HG03159 (cell line): ENCODE measurements at regions not wholly inside any gene's neighbourhood (a gene's known extent, or its start where the extent isn't known, plus 50 kb on each side); places are given as distances from the start of the nearest gene placed in this dataset.

ENCODE experiments used
- ATAC-seq: cut with Tn5 transposase; IDR thresholded peaks from one replicate; pipeline ENCODE4 v1.9.1; 2021; ENCODE audit warnings: mild to moderate bottlenecking, moderate library complexity; ENCODE audit not compliant: unreplicated experiment

DNA sequence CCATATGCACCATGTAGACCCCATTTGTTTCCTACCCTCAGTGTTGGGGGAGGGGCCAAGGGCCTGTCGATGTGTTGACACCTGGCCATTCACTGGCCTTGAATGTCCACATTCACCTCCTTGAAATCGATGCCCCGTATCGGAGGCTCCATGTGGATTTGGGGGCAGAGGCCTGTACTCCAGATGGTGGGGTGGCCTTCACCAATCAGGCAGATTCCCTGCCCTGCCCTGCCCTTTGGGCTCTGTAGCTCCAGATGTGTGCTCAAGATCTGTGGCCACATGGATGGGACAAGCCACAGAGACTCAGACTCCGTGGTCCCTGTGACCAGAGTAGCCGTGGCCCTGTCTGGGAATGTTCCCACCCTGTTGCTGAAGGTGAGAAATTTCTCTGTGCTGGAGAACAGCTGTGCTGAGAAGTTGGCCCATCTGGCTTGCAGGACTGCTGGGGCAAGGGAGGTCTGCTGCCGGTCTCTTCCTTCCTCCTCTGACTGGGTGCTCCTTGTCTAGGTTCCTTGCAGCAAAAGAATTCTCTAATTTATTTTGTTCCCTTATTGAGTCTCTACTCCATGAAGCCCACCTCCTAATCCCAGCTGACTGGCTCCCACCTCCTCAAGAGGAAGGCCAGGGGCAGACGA is 221.3 kb downstream of the SEC14L1 start:
- ATAC-seq = no peak

DNA sequence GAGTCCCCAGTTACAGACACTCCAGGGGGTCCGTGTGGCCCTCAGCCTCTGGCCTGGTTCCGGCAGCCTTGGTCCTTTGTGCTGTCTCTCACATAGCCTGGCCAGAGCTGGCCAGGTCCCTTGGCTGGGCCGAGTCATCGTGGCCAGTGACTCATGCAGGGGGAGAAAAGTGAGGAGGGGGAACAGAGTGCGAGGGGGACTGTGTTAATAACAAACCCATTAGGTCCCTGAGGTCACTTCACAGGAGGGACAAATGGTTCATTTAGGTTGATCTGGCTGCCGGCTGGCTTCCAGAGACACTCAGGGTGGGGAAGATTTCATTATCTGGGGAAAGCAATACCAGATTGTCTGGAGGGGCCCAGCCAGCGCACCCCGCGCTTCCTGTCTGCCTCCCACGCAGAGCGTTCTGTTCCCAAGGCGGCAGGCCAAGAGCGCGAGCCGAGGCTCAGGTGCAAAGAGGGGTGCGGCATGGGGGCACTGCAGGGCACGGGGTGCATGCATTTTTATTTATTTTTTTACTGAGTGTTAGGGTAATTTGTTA is 223.1 kb downstream of the SEC14L1 start:
- no peak for ATAC-seq

DNA sequence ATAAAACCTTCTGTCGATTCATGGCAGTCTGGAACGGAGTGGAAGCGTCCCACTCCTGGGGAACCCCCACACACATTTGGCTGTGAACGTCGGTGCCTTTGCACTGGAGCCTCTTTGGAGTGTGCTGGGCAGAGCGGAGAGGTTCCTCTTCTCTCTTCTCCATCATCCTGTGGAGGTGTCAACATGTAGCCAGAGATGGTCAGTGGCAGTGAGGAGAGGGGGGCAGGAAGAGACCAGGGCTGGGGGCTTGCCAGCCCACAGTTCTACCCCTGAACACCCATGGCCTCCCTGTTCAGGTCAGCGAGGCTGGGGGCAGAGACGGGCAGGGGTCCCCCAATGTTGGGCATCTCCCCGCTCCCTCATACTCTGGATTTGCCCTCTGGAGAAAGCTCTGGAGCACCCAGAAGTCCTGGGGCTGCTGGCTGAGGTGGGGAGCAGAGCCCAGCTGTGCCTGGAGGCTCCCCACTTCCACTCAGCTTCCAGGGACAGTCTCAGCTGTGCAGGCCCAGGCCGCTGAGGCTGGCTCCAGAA is 223.7 kb downstream of the SEC14L1 start:
- no peak for ATAC-seq

DNA sequence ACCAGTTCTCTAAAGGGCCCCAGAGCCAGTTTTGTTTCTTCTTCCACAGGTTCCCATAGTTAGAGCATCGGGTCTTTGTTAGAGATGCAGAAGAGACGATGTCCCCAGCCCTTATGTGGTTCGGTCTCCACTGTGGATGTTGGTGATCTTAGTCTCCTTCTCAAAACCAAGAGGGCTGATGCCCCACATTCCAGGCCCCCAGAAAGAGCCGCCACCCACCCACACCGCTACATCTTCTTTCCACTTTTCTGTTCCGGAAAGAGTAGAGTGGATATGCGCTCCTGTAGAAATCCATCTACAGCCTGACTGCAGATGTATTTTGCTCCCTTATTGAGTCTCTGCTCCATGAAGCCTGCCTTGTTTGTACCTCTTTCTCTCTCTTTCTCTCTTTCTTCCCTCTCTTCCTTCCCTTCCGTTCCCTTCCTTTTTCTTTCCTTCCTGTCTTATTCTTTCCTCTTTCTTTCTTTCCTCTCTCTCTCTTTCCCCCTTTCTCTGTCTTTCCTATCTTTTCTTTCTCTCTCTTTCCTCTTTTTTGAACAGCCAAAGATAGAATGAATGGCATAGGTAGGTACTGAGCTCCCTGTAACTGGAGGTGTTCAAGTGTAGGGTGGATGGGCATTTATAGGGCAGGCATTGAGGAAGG is 224.3 kb downstream of the SEC14L1 start:
- no peak for ATAC-seq

DNA sequence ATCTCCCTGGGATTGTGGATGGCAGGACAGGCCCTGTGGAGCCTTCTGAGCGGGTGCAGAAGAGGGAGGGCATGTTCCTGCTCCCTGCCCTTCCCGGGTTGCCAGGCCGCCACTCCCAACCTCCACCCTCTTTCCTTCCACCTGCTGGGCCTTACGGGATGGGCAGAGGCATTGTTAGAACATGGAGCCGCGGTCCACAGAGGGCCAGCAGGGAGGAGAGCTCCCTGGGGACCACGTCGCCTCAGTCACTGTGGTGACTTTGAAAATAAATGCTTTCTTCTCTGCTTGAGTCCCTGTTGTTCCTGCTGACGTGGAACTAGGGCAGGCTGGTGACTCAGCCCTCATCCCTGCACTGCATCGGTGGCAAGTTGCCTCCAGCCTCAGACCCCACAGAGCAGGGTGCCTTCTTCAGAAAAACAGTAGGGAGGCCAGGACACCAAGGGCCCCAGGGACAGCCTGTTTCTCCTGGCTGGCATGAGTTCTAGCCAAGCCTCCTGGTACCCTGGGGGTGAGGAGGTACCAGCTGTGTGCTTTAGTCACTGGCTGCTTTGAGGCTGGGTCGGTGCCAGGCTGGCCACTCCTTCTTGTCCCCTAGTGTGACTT is 224.9 kb downstream of the SEC14L1 start:
- no peak for ATAC-seq

DNA sequence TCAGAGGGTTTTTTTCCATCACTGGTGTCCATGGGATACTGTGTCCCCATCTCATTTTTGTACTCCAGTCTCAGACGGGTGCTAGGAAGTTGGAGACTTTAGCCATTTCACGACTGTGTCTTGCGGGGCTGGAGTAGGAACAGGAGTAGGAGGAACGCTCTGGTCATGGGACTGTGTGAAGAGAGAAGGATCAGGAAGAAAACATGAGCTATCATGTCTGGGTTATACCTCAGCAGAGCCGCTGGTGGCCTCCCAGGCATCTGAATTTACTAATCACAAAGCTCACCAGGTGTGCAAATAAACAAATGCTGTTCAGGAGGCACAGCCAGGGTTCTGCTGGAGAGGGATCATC is 225.4 kb downstream of the SEC14L1 start:
- ATAC-seq = no peak

DNA sequence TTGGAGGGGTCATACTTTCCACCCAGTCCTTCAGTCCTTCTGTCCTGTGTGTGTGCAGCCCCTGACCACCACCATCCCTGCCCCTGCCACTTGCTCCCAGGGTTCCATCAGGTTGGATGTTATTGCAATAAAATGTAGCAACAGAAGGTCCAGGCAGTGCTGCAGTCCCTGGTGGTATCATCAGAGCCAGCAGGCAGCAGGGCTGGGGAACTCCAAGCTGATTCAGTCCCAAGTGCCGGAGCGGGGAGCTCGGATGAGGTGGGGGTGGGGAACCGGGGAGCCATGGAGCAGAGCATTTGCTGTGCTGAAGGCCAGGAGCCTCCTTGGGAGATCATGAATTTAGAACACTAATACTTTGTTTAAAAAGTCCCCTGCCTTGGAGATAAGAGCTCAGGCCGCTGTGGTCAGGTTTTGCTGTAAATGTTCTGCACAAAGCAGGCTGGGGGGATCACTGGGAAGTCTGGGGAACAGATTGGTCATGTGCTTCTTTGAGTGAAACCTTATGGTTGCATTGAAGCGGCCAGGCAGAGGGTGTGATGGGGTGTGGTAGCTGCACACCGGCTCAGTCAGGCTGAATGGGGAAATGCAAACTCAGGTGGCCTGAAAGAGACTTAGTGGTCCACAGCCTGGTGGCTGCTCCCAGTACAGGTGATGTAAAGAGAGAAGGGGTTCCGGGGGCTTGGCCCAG is 225.9 kb downstream of the SEC14L1 start:
- no peak for ATAC-seq

DNA sequence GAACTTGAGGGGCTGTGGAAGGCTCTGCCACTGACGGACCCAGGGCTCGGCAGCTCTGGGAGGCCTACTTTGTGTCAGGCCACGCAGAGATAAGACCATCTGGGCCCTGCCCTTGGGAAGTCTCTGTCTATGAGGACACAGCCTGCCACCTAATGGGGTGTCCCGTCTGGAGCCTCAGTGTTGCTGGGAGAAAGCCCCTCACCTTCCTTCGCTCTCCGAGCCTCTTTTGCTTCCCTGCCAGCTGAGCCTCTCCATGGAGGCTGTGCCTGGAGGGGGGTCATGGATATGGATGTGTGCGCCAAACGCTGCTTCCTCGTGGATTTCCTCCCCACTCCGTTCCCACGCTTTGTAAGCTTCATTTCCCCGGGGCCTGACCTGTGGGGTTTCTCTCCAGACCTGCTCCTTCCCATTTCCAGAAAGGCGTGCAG is 228.8 kb downstream of the SEC14L1 start:
- ATAC-seq = no peak

DNA sequence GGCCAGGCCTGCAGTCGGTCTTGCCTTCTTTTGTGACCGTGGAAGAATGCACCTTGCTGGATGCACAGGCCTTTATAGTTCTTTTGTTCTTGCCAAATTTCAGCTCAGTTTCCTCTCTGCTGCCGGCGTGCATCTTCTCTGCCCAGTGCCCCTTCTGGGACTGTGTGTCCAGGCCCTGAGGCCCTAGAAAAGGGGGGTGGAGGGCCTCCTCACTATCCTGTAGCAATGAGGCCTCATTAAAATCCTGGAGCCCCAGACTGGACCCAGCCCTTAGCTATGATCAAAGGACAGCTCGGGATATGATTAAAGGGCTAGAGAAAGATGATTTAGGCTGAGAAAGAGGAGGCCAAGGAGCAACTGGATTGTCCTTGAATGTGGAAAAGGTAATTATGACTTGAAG is 229.8 kb downstream of the SEC14L1 start:
- ATAC-seq = no peak

DNA sequence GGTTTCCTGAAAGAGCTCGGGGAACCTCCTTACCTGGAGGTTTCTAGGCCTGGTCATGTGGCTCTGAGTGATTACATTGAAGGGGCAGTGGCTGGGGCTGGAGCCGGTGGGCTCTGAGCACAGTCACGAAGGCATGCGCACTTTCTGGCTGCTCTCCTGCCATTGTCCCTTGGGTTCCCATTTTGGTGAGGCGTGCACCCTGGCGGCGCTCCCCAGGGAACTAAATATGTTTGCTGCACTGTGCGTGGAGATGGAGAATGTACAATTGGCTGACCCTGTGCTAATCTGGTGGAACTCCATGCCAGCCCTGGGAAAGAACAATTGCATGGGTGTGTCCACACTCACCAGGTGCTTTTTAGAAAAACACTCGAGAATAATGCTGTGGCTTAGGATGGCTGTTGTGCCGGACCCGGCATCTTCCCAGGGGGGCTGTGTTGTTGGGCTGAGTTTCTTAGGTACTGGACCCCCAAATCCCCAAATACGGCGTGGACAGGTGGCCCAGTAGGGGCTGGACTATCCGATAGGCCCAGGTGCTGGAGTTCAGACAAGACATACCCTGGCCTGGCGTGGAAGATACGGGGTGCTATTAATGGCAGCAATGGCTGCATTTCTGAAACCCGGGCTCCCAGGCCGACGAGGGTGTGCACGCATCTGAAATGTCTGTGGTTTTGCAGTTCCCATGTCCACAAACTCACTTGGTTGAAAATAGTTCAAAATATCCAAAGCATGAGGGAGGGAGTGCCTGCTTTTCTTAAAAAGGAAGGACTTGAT is 230.5 kb downstream of the SEC14L1 start:
- no peak for ATAC-seq

DNA sequence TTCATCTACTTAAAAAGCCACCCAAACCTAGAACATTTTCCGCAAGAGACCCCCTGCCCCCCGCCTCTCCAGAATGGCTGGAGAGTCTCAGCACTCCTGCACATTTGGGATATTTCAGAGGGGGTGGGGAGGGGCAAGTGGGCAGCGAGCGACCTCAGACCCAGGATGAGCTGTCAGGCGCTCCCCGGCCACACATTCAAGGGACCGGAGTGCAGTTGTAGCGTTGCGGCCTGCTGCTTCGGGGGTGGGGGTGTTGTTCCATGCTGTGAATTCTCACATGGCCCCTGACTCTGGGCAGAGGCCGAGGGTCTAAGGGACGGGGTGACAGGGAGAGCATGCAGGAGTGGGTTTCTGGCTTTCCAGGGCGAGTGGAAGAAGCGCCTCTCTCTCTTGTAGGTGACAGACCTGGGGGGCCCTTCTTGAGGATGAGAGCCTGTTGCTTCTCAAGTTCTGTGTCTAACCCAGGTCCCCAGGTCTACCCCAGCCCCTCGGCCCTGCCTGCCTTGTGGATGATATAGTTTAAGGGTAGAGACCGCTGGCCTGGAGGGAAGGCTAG is 231.2 kb downstream of the SEC14L1 start:
- ATAC-seq = no peak

DNA sequence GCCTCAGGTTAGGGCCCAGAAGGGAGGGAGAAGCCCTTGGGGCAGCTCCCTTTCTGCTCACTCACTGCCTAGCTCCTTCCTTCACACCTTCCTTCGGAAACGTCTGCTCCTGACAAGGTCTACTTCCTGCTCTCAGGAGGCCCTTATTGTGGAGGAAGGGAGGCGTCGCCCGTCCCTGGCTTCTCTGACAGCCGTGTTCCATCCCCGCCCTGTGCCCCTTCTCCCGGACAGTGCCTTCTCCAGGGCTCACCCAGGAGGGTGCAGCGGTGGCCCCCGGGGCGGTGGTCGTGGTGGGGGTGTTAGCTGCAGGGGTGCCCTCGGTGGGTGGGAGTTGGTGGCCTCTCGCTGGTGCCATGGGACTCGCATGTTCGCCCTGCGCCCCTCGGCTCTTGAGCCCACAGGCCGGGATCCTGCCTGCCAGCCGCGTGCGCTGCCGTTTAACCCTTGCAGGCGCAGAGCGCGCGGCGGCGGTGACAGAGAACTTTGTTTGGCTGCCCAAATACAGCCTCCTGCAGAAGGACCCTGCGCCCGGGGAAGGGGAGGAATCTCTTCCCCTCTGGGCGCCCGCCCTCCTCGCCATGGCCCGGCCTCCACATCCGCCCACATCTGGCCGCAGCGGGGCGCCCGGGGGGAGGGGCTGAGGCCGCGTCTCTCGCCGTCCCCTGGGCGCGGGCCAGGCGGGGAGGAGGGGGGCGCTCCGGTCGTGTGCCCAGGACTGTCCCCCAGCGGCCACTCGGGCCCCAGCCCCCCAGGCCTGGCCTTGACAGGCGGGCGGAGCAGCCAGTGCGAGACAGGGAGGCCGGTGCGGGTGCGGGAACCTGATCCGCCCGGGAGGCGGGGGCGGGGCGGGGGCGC is 231.9 kb downstream of the SEC14L1 start:
- ATAC-seq = peak; percentile 39

DNA sequence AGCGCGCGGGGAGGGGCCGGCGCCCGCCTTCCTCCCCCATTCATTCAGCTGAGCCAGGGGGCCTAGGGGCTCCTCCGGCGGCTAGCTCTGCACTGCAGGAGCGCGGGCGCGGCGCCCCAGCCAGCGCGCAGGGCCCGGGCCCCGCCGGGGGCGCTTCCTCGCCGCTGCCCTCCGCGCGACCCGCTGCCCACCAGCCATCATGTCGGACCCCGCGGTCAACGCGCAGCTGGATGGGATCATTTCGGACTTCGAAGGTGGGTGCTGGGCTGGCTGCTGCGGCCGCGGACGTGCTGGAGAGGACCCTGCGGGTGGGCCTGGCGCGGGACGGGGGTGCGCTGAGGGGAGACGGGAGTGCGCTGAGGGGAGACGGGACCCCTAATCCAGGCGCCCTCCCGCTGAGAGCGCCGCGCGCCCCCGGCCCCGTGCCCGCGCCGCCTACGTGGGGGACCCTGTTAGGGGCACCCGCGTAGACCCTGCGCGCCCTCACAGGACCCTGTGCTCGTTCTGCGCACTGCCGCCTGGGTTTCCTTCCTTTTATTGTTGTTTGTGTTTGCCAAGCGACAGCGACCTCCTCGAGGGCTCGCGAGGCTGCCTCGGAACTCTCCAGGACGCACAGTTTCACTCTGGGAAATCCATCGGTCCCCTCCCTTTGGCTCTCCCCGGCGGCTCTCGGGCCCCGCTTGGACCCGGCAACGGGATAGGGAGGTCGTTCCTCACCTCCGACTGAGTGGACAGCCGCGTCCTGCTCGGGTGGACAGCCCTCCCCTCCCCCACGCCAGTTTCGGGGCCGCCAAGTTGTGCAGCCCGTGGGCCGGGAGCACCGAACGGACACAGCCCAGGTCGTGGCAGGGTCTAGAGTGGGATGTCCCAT is 232.8 kb downstream of the SEC14L1 start:
- ATAC-seq = no peak

DNA sequence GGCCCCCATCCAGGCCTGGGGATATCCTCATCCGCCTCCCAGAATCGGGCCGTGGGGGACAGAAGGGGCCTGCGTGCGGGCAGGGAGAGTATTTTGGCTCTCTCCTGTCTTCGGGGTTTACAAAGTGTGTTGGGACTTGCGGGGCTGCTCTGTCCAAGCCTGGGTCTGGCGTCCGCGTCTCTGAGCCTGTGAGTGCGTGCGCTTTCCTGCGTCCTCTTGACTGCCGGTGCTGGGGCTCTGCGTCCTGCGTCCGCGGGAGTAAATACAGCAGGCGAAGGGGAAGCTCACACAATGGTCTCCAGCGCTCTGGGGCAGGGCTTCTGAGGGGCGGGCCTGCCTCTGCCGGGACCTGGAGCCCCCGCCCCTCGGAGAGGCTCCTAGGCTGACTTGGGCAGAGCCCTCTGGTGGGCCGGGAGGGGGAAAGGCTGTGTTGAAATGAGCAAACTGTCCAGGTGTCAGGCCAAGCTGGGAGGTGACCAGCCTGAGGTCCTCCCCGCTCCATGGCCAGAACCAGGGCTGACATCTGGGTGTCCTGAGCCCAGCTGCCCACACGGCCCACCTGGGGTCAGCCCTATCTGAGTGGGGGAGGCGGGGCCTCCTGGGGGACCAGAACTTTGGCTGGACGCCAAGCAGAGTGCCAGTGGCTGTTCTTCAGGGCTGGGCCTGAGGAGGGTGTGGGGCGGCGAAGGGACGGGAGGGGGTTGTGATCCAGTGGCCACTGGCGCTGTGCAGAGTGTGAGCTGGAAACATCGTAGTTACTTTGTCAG is 233.6 kb downstream of the SEC14L1 start:
- ATAC-seq = no peak

DNA sequence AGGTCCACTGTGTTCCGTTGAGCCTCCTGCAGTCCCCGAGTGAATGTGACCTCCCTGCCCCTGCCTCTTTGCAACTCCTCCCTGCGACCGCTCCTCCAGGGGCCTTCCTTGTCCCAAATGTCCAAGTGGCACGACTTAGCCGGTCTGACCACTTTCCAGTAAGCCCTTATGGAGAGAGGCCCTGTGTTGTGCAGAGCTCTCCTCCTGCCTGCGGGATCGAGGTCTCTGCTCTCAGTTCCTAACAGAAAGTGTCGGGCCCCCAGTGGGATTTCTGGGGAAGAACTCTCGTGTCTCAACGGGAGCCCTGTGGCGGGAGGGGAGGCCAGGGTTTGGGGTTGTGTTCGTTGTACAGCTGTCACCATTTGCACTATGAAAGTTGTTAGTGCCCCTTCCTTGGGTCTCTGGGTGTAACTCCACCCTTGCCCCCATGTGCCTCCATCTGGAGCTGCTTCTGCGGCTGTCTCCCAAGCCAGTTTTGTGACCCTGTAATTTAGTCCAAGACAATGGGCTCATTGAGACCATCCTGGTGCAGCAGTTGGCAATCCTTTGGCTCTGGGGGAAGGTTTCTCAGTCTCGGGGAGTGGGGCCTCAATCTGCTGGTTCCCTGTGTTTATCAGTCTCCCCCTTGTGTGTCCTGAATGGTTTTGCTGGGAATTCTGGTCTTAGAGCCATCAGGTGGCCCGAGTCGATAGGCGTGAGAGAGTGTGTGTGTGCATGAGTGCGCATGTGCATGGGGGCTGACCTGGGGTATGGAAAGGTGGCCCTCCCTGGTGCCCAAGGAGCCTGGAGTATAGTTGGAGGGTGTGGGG is 234.5 kb downstream of the SEC14L1 start:
- ATAC-seq = no peak

DNA sequence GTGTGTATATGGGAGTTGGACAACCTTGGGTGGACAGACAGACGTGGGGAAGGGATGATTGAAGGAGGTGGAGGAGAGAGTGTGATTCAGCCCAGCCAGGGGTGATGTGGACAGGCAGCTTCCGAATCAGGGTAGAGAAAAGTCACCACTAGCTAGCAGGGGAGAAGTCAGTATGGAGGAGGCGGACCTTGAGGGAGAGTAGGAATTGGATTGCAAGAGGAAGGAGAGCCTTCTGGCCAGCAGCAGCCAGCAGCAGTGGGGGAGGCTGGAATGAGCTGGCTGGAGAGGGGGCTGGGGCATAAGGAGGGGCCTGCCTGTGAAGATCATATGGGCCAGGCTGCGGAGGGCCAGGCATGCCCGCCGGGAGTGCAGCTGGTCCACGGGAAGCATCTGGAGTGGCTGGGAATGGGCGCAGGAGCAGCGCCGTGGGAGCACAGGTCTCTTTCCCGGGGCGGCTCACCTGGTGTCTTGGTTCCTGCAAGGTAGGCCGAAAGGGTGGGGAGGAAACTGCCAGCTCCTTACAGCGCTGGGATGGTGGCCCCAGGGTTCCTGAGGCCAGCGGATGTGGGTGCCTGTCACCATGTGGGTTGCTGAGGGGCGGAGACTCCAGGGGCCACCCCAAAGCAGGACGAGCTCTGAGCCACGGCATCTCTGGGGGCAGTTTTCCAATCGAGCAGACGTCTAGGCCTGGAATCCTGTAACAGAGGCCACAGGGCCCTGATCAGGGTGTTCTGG is 235.3 kb downstream of the SEC14L1 start:
- no peak for ATAC-seq
